ENCODE measurements at regions not wholly inside any gene's neighbourhood (a gene's known extent, or its start where the extent isn't known, plus 50 kb on each side); places are given as distances from the start of the nearest gene placed in this dataset.
"Not testable (repeated sequence)": the region's sequence is repeated elsewhere in the genome, so short reads cannot be mapped to it uniquely, and the experiment has no call there.

DNA sequence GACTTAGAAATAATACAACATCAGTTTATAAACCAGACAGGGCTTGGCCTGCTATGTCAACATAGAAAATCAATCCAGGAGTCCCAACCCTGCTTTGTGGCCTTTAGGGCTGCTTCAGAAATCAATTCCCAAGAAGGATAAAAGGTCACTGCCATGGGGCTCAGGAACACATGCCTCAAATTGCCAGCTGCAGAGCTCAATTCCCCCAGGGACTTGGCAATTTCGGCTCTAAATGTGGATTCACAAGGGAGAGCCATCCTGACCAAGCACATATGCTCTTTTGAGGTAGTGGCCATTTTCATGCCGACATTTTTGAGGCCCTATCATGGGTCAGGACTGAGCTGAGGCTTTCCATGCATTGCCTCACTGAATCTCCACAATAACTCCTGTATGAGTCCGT, 97.5 kb downstream of the SPDYE17 start:
- H3K4me3 ChIP-seq (ENCODE audit: low read length); H3K36me3 ChIP-seq (ENCODE audit: control insufficient read depth in 2 of 3, insufficient read depth in 3 of 3, low read length in 3 of 3); DNase-seq; ATAC-seq; CTCF ChIA-PET; H3K9me3 Mint-ChIP-seq; H3K4me3 Mint-ChIP-seq; H3K27ac Mint-ChIP-seq; H3K27me3 ChIP-seq (ENCODE audit: control insufficient read depth in 2 of 2, insufficient read depth in 2 of 2, low read length in 2 of 2); H3K9me3 ChIP-seq (ENCODE audit: control insufficient read depth in 2 of 3, low read length in 3 of 3); intact Hi-C loops (cut with micrococcal nuclease); H3K4me1 Mint-ChIP-seq; POLR2A ChIA-PET; H3K36me3 Mint-ChIP-seq; H3K4me1 ChIP-seq (ENCODE audit: control insufficient read depth in 2 of 2, insufficient read depth in 2 of 2, low read length in 2 of 2); H3K27ac ChIP-seq (ENCODE audit: low read depth, low read length): not testable (repeated sequence)
- peaks cover under 1 to 13% (median 7%) of the 10 kb centered on the region in 5 donors for H3K27me3 Mint-ChIP-seq

DNA sequence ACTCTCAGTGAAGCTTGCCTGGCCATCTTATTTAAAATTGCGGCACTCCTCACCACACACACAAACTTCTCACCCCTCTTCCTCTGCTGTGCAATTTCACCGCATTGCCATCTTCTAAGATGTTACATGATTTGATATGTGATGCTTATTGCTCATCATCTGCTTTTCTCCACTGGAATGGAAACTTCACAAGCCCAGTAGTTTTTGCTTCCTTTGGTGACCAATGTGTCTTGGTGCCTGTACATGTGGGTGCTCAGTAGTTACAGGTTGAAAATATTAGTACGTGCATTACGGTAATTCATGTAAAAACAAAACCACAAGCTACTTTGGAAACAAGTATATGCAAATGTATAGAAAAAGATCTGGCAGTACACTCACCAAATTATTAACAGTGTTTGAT, 99.2 kb downstream of the SPDYE17 start:
- DNase-seq; ATAC-seq; H3K27me3 ChIP-seq (ENCODE audit: control insufficient read depth in 2 of 2, insufficient read depth in 2 of 2, low read length in 2 of 2); H3K36me3 ChIP-seq (ENCODE audit: control insufficient read depth in 2 of 3, insufficient read depth in 3 of 3, low read length in 3 of 3); H3K27ac ChIP-seq (ENCODE audit: low read depth, low read length); CTCF ChIA-PET; H3K27ac Mint-ChIP-seq; H3K4me1 Mint-ChIP-seq; H3K9me3 ChIP-seq (ENCODE audit: control insufficient read depth in 2 of 3, low read length in 3 of 3); H3K4me3 Mint-ChIP-seq; H3K4me3 ChIP-seq (ENCODE audit: low read length); intact Hi-C loops (cut with micrococcal nuclease); POLR2A ChIA-PET; H3K36me3 Mint-ChIP-seq; H3K9me3 Mint-ChIP-seq; H3K4me1 ChIP-seq (ENCODE audit: control insufficient read depth in 2 of 2, insufficient read depth in 2 of 2, low read length in 2 of 2): not testable (repeated sequence)
- peaks cover 4 to 16% (median 11%) of the 10 kb centered on the region in 5 donors for H3K27me3 Mint-ChIP-seq

DNA sequence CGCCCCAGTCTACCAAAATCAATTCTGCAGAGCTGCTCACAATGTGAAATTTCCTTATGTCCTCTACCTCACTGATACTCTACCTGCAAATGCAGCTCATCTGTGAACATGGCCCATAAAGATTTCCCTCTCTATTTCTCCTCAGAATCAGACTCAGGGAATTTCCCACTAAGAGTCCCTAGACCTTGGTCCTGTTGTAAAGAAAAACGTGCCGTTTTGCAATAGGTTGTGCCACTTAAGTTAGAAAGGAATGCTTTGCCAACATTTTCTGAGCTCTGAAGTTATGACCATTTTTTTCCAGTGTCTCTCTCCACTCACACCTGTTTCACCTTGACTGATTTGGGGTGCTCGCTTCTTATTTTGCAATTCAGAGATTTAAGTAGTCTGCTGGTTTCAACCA, 100.7 kb downstream of the SPDYE17 start:
- H3K27ac ChIP-seq (ENCODE audit: low read depth, low read length); H3K36me3 ChIP-seq (ENCODE audit: control insufficient read depth in 2 of 3, insufficient read depth in 3 of 3, low read length in 3 of 3); H3K4me3 Mint-ChIP-seq; H3K27me3 ChIP-seq (ENCODE audit: control insufficient read depth in 2 of 2, insufficient read depth in 2 of 2, low read length in 2 of 2); H3K4me3 ChIP-seq (ENCODE audit: low read length); DNase-seq; CTCF ChIA-PET; H3K27ac Mint-ChIP-seq; H3K4me1 Mint-ChIP-seq; POLR2A ChIA-PET; H3K9me3 ChIP-seq (ENCODE audit: control insufficient read depth in 2 of 3, low read length in 3 of 3); H3K4me1 ChIP-seq (ENCODE audit: control insufficient read depth in 2 of 2, insufficient read depth in 2 of 2, low read length in 2 of 2); ATAC-seq; H3K36me3 Mint-ChIP-seq; H3K9me3 Mint-ChIP-seq; intact Hi-C loops (cut with micrococcal nuclease): not testable (repeated sequence)
- peaks cover 2 to 16% (median 8%) of the 10 kb centered on the region in 5 donors for H3K27me3 Mint-ChIP-seq

DNA sequence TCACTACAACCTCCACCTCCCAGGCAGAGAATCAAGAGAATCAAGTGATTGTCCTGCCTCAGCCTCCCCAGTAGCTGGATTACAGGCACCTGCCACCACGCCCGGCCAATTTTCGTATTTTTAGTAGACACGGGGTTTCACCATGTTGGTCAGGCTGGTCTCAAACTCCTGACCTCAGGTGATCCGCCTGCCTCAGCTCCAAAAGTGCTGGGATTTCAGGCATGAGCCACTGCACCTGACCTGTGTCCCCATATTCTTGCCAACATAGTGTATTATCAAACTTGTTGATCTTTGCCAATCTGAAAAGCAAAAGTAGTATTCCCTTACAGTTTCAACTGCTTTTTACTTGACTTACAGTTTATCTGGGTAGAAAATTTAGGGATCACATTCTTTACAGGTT, 101.7 kb downstream of the SPDYE17 start:
- intact Hi-C loops (cut with micrococcal nuclease); H3K36me3 Mint-ChIP-seq; H3K4me3 ChIP-seq (ENCODE audit: low read length); H3K9me3 ChIP-seq (ENCODE audit: control insufficient read depth in 2 of 3, low read length in 3 of 3); H3K27ac ChIP-seq (ENCODE audit: low read depth, low read length); DNase-seq; ATAC-seq; CTCF ChIA-PET; H3K4me1 ChIP-seq (ENCODE audit: control insufficient read depth in 2 of 2, insufficient read depth in 2 of 2, low read length in 2 of 2); H3K27me3 ChIP-seq (ENCODE audit: control insufficient read depth in 2 of 2, insufficient read depth in 2 of 2, low read length in 2 of 2); POLR2A ChIA-PET; H3K27ac Mint-ChIP-seq; H3K9me3 Mint-ChIP-seq; H3K4me1 Mint-ChIP-seq; H3K36me3 ChIP-seq (ENCODE audit: control insufficient read depth in 2 of 3, insufficient read depth in 3 of 3, low read length in 3 of 3); H3K4me3 Mint-ChIP-seq: not testable (repeated sequence)
- H3K27me3 Mint-ChIP-seq, result peaks cover 0 to 20% (median 8%) of the 10 kb centered on the region in 5 donors

DNA sequence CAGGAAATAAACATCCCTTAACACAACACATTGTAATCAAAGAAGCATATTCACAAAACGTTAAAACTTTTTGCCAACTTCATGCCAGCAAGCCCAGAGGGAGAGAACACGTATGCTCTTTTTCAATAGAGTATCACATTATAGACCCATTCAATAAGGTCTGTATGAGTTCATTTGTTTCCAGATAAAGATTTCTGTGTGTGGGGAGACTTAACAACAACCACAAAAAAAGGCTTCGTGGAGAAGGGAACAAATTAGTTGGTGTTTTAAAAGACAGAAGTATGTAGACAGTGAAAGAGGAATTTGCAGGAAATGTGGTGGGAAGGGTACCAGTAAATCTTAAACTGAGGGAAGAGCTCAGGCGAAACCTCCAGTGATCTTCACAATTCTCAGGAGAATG, 103.4 kb downstream of the SPDYE17 start:
- H3K4me3 Mint-ChIP-seq; H3K27ac Mint-ChIP-seq; H3K36me3 ChIP-seq (ENCODE audit: control insufficient read depth in 2 of 3, insufficient read depth in 3 of 3, low read length in 3 of 3); H3K4me1 ChIP-seq (ENCODE audit: control insufficient read depth in 2 of 2, insufficient read depth in 2 of 2, low read length in 2 of 2); DNase-seq; POLR2A ChIA-PET; intact Hi-C loops (cut with micrococcal nuclease); H3K27ac ChIP-seq (ENCODE audit: low read depth, low read length); H3K4me1 Mint-ChIP-seq; CTCF ChIA-PET; H3K9me3 ChIP-seq (ENCODE audit: control insufficient read depth in 2 of 3, low read length in 3 of 3); H3K4me3 ChIP-seq (ENCODE audit: low read length); ATAC-seq; H3K27me3 ChIP-seq (ENCODE audit: control insufficient read depth in 2 of 2, insufficient read depth in 2 of 2, low read length in 2 of 2); H3K9me3 Mint-ChIP-seq; H3K36me3 Mint-ChIP-seq: not testable (repeated sequence)
- peaks cover 0 to 27% (median 11%) of the 10 kb centered on the region in 5 donors for H3K27me3 Mint-ChIP-seq

DNA sequence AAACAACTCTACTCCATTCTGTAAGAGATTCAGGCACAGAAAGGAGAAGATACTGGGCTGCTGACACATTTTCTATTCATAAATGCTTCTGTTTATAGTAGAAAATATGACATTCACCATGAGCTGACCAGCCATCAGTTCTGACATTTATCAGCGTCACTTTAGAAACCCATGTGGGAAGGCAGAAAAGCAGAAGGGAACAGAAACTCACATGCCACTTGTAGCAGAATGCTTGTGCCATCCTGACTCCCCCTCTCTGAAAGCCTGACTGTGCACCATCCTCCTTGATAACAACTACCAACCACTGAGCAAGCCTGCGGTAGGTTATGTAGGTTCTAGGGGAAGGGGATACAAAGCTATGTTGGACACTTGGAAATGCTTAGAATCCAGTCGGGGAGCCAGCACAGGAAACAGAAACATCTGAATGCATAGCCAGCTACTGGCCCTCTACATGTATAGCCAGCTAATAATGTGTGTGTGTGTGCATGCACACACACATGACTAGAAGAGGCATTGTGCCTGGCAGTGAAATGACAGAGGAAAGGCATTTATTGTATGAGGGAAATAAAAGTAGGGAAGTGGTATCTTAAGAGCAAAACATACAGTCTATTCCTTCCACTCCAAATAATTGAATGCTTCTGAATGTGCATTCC, 104.3 kb downstream of the SPDYE17 start:
- POLR2A ChIA-PET; intact Hi-C loops (cut with micrococcal nuclease); H3K36me3 ChIP-seq (ENCODE audit: control insufficient read depth in 2 of 3, insufficient read depth in 3 of 3, low read length in 3 of 3); H3K9me3 ChIP-seq (ENCODE audit: control insufficient read depth in 2 of 3, low read length in 3 of 3); CTCF ChIA-PET; ATAC-seq; H3K27ac Mint-ChIP-seq; H3K27ac ChIP-seq (ENCODE audit: low read depth, low read length); H3K9me3 Mint-ChIP-seq; H3K4me1 ChIP-seq (ENCODE audit: control insufficient read depth in 2 of 2, insufficient read depth in 2 of 2, low read length in 2 of 2); H3K36me3 Mint-ChIP-seq; H3K4me3 Mint-ChIP-seq; H3K4me3 ChIP-seq (ENCODE audit: low read length); H3K4me1 Mint-ChIP-seq; H3K27me3 ChIP-seq (ENCODE audit: control insufficient read depth in 2 of 2, insufficient read depth in 2 of 2, low read length in 2 of 2); DNase-seq: not testable (repeated sequence)
- peaks cover 0 to 27% (median 9%) of the 10 kb centered on the region in 5 donors for H3K27me3 Mint-ChIP-seq

DNA sequence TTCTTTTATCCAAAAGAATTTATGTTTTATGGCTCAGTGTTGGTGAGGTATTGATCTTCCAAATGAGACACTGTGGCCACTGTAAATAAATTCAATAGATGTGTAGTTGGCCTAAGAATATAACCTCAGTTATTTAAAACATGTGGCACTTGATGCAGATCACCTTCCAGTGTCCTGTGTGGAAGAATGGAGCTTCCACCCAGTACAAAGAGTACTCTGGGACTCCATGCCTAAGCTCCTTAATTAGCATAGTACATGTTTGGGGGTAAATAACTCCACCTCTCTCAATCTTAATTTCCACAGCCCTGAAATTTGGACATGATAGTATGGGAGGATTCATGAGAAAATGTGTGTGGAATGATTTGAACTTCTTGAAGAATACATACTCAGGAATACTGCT, 105.7 kb downstream of the SPDYE17 start:
- H3K27ac ChIP-seq (ENCODE audit: low read depth, low read length); ATAC-seq; H3K27me3 ChIP-seq (ENCODE audit: control insufficient read depth in 2 of 2, insufficient read depth in 2 of 2, low read length in 2 of 2); H3K36me3 Mint-ChIP-seq; H3K9me3 Mint-ChIP-seq; intact Hi-C loops (cut with micrococcal nuclease); H3K4me3 ChIP-seq (ENCODE audit: low read length); H3K4me3 Mint-ChIP-seq; POLR2A ChIA-PET; H3K36me3 ChIP-seq (ENCODE audit: control insufficient read depth in 2 of 3, insufficient read depth in 3 of 3, low read length in 3 of 3); H3K4me1 Mint-ChIP-seq; CTCF ChIA-PET; H3K9me3 ChIP-seq (ENCODE audit: control insufficient read depth in 2 of 3, low read length in 3 of 3); DNase-seq; H3K27ac Mint-ChIP-seq; H3K4me1 ChIP-seq (ENCODE audit: control insufficient read depth in 2 of 2, insufficient read depth in 2 of 2, low read length in 2 of 2): not testable (repeated sequence)
- peaks cover 0 to 35% (median 12%) of the 10 kb centered on the region in 5 donors for H3K27me3 Mint-ChIP-seq

Measured in naive thymus-derived CD4-positive, alpha-beta T cell (primary cell).